ENCODE measurements at regions not wholly inside any gene's neighbourhood (a gene's known extent, or its start where the extent isn't known, plus 50 kb on each side); places are given as distances from the start of the nearest gene placed in this dataset.
"Not testable (repeated sequence)": the region's sequence is repeated elsewhere in the genome, so short reads cannot be mapped to it uniquely, and the experiment has no call there.

- H3K36me3 ChIP-seq (ENCODE audit: control insufficient read depth in 1 of 2, insufficient read depth in 2 of 2, low read length in 2 of 2): peaks cover 0 to 1% of the 10 kb centered on the region in 2 experiments
Measured at GRCh38 chr6:138667408-138667807, 106.2 kb upstream of the CCDC28A start.

GRCh38 chr6:138671351-138671750 lies 102.2 kb upstream of the CCDC28A start:
- H3K4me2 ChIP-seq (ENCODE audit: low read length): no peak overlapping the region
- H3K4me1 ChIP-seq (ENCODE audit: control insufficient read depth in 1 of 2, insufficient read depth in 2 of 2, low read length in 2 of 2): no peaks in the 10 kb centered on the region
- no peak overlapping the region for H4K91ac ChIP-seq (ENCODE audit: low read depth, low read length)
- no peak overlapping the region for H2BK12ac ChIP-seq (ENCODE audit: low read length)
- no peaks in the 10 kb centered on the region for H3K36me3 ChIP-seq (ENCODE audit: control insufficient read depth in 1 of 2, insufficient read depth in 2 of 2, low read length in 2 of 2)
- no peak overlapping the region for H2BK120ac ChIP-seq (ENCODE audit: insufficient read depth, low read length, poor library complexity)
- no peaks in the 10 kb centered on the region for H3K79me1 ChIP-seq (ENCODE audit: low read length)
- no peak overlapping the region for H3K4me3 ChIP-seq (ENCODE audit: low read depth, low read length)
- H3K9ac ChIP-seq (ENCODE audit: low read length): no peak overlapping the region
- no peaks in the 10 kb centered on the region for H3K27me3 ChIP-seq (ENCODE audit: insufficient read depth, low read length)
- H3K4ac ChIP-seq (ENCODE audit: low read depth, low read length): no peak overlapping the region
- H3K79me2 ChIP-seq (ENCODE audit: control insufficient read depth, insufficient read depth, low read length, poor library complexity): peaks cover 1% of the 10 kb centered on the region
- H2AK5ac ChIP-seq (ENCODE audit: low read length): no peak overlapping the region
- H4K12ac ChIP-seq (ENCODE audit: low read depth, low read length): no peak overlapping the region
- no peak overlapping the region for H4K8ac ChIP-seq (ENCODE audit: low read depth, low read length)
- H3K23ac ChIP-seq (ENCODE audit: low read length): no peak overlapping the region
- no peak overlapping the region for H2AFZ ChIP-seq (ENCODE audit: insufficient read depth, low read length, poor library complexity)
- no CpG with 5 or more reads among the region's 4 CpGs for WGBS (ENCODE audit: extremely low coverage, insufficient coverage, insufficient read length)
- no peak overlapping the region for H3K14ac ChIP-seq (ENCODE audit: low read length)
- no peak for DNase-seq
- no peaks in the 10 kb centered on the region for H3K9me3 ChIP-seq (ENCODE audit: insufficient read depth, low read depth, low read length)
- H2BK5ac ChIP-seq (ENCODE audit: low read depth, low read length, poor library complexity): no peak overlapping the region
- H3K18ac ChIP-seq (ENCODE audit: low read length): no peak overlapping the region
- H3K27ac ChIP-seq (ENCODE audit: low read depth, low read length): no peak overlapping the region

More at GRCh38 chr6:138667408-138667807, 106.2 kb upstream of the CCDC28A start:
- no peak overlapping the region for H4K91ac ChIP-seq (ENCODE audit: low read depth, low read length)
- H2AK5ac ChIP-seq (ENCODE audit: low read length): no peak overlapping the region
- no peak overlapping the region for H2BK5ac ChIP-seq (ENCODE audit: low read depth, low read length, poor library complexity)
- H3K18ac ChIP-seq (ENCODE audit: low read length): no peak overlapping the region
- no peak overlapping the region for H3K27ac ChIP-seq (ENCODE audit: low read depth, low read length)
- DNase-seq: no peak
- no peak overlapping the region for H2BK12ac ChIP-seq (ENCODE audit: low read length)
- H4K12ac ChIP-seq (ENCODE audit: low read depth, low read length): no peak overlapping the region
- H3K79me2 ChIP-seq (ENCODE audit: control insufficient read depth, insufficient read depth, low read length, poor library complexity): no peaks in the 10 kb centered on the region
- H3K4me2 ChIP-seq (ENCODE audit: low read length): no peak overlapping the region
- H3K4ac ChIP-seq (ENCODE audit: low read depth, low read length): no peak overlapping the region
- H4K8ac ChIP-seq (ENCODE audit: low read depth, low read length): no peak overlapping the region
- no peaks in the 10 kb centered on the region for H3K9me3 ChIP-seq (ENCODE audit: insufficient read depth, low read depth, low read length)
- no peaks in the 10 kb centered on the region for H3K27me3 ChIP-seq (ENCODE audit: insufficient read depth, low read length)
- WGBS (ENCODE audit: extremely low coverage, insufficient coverage, insufficient read length): no CpG with 5 or more reads among the region's 1 CpG
- H3K4me1 ChIP-seq (ENCODE audit: control insufficient read depth in 1 of 2, insufficient read depth in 2 of 2, low read length in 2 of 2): peaks cover 2% of the 10 kb centered on the region in 2 experiments
- H2BK120ac ChIP-seq (ENCODE audit: insufficient read depth, low read length, poor library complexity): no peak overlapping the region
- H3K4me3 ChIP-seq (ENCODE audit: low read depth, low read length): no peak overlapping the region
- no peak overlapping the region for H3K9ac ChIP-seq (ENCODE audit: low read length)
- no peak overlapping the region for H2AFZ ChIP-seq (ENCODE audit: insufficient read depth, low read length, poor library complexity)
- H3K23ac ChIP-seq (ENCODE audit: low read length): no peak overlapping the region
- H3K79me1 ChIP-seq (ENCODE audit: low read length): peaks cover 1% of the 10 kb centered on the region
- H3K14ac ChIP-seq (ENCODE audit: low read length): no peak overlapping the region

- no peak overlapping the region for H4K8ac ChIP-seq (ENCODE audit: low read depth, low read length)
- H3K14ac ChIP-seq (ENCODE audit: low read length): no peak overlapping the region
- H3K9me3 ChIP-seq (ENCODE audit: insufficient read depth, low read depth, low read length): no peaks in the 10 kb centered on the region
- H2BK12ac ChIP-seq (ENCODE audit: low read length): no peak overlapping the region
- H3K27me3 ChIP-seq (ENCODE audit: insufficient read depth, low read length): no peaks in the 10 kb centered on the region
- no peak overlapping the region for H2BK5ac ChIP-seq (ENCODE audit: low read depth, low read length, poor library complexity)
- H4K12ac ChIP-seq (ENCODE audit: low read depth, low read length): no peak overlapping the region
- no peak overlapping the region for H2BK120ac ChIP-seq (ENCODE audit: insufficient read depth, low read length, poor library complexity)
- H3K79me1 ChIP-seq (ENCODE audit: low read length): no peaks in the 10 kb centered on the region
- peaks cover 5 to 6% of the 10 kb centered on the region in 2 experiments for H3K4me1 ChIP-seq (ENCODE audit: control insufficient read depth in 1 of 2, insufficient read depth in 2 of 2, low read length in 2 of 2)
- H3K4me3 ChIP-seq (ENCODE audit: low read depth, low read length): no peak overlapping the region
- H3K27ac ChIP-seq (ENCODE audit: low read depth, low read length): no peak overlapping the region
- no peak overlapping the region for H2AFZ ChIP-seq (ENCODE audit: insufficient read depth, low read length, poor library complexity)
- WGBS (ENCODE audit: extremely low coverage, insufficient coverage, insufficient read length): no CpG with 5 or more reads among the region's 2 CpGs
- DNase-seq: peak in 1 of 2 donors; percentile 23
- H3K4me2 ChIP-seq (ENCODE audit: low read length): no peak overlapping the region
- H3K9ac ChIP-seq (ENCODE audit: low read length): no peak overlapping the region
- H3K23ac ChIP-seq (ENCODE audit: low read length): no peak overlapping the region
- no peak overlapping the region for H2AK5ac ChIP-seq (ENCODE audit: low read length)
- no peak overlapping the region for H3K18ac ChIP-seq (ENCODE audit: low read length)
- H3K36me3 ChIP-seq (ENCODE audit: control insufficient read depth in 1 of 2, insufficient read depth in 2 of 2, low read length in 2 of 2): no peaks in the 10 kb centered on the region
- H3K4ac ChIP-seq (ENCODE audit: low read depth, low read length): no peak overlapping the region
- peaks cover 1% of the 10 kb centered on the region for H3K79me2 ChIP-seq (ENCODE audit: control insufficient read depth, insufficient read depth, low read length, poor library complexity)
- H4K91ac ChIP-seq (ENCODE audit: low read depth, low read length): no peak overlapping the region
Measured at GRCh38 chr6:138673346-138674014, 100.1 kb upstream of the CCDC28A start.

DNA sequence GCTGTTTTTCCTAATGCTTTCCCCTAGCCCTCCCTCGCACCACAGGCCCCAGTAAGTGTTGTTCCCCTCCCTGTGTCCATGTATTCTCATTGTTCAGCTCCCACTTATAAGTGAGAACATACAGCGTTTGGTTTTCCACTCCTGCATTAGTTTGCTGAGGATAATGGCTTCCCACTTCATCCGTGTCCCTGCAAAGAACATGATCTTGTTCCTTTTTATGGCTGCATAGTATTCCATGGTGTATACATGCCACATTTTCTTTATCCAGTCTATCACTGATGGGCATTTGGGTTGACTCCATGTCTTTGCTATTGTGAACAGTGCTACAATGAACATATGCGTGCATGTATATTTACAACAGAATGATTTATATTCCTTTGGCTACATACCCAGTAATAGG lies 99.1 kb upstream of the CCDC28A start:
- not testable (repeated sequence) for H2BK12ac ChIP-seq (ENCODE audit: low read length); H3K79me2 ChIP-seq (ENCODE audit: control insufficient read depth, insufficient read depth, low read length, poor library complexity); H4K91ac ChIP-seq (ENCODE audit: low read depth, low read length); H3K36me3 ChIP-seq (ENCODE audit: control insufficient read depth in 1 of 2, insufficient read depth in 2 of 2, low read length in 2 of 2); H2AK5ac ChIP-seq (ENCODE audit: low read length); H3K9ac ChIP-seq (ENCODE audit: low read length); H3K23ac ChIP-seq (ENCODE audit: low read length); DNase-seq; H3K14ac ChIP-seq (ENCODE audit: low read length); H3K4me2 ChIP-seq (ENCODE audit: low read length); H3K79me1 ChIP-seq (ENCODE audit: low read length); H3K4me3 ChIP-seq (ENCODE audit: low read depth, low read length); H3K27me3 ChIP-seq (ENCODE audit: insufficient read depth, low read length); H4K8ac ChIP-seq (ENCODE audit: low read depth, low read length); H2BK5ac ChIP-seq (ENCODE audit: low read depth, low read length, poor library complexity); H3K18ac ChIP-seq (ENCODE audit: low read length); H4K12ac ChIP-seq (ENCODE audit: low read depth, low read length); H3K4ac ChIP-seq (ENCODE audit: low read depth, low read length); H2BK120ac ChIP-seq (ENCODE audit: insufficient read depth, low read length, poor library complexity); H2AFZ ChIP-seq (ENCODE audit: insufficient read depth, low read length, poor library complexity); H3K27ac ChIP-seq (ENCODE audit: low read depth, low read length); H3K4me1 ChIP-seq (ENCODE audit: control insufficient read depth in 1 of 2, insufficient read depth in 2 of 2, low read length in 2 of 2); H3K9me3 ChIP-seq (ENCODE audit: insufficient read depth, low read depth, low read length)
- WGBS (ENCODE audit: extremely low coverage, insufficient coverage, insufficient read length): no CpG with 5 or more reads among the region's 4 CpGs
